ENCODE measurements at regions not wholly inside any gene's neighbourhood (a gene's known extent, or its start where the extent isn't known, plus 50 kb on each side); places are given as distances from the start of the nearest gene placed in this dataset.

DNA sequence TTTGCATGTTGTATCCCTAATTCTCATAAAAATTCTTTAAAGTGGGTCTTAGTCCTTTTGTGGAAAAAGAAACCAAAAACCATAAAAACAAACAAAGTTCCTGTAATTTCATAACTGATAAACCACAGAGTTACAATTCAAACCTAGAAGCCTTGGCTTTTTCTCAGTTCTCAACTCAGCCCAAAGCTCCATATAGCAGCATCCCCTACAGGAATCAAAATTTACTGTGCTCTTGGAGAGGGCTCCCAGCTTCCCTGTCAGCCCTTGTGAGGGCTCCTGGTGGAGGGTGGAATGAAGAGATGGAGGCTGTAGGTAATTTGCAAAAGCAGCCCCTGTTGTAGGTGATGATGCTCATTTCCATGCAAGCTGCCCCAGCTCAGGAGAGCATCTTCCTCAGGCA lies 506.1 kb upstream of the KIRREL3 start:
- no peaks in the 10 kb centered on the region for H3K4me1 ChIP-seq (ENCODE audit: control insufficient read depth in 1 of 2, low read depth in 2 of 2)

DNA sequence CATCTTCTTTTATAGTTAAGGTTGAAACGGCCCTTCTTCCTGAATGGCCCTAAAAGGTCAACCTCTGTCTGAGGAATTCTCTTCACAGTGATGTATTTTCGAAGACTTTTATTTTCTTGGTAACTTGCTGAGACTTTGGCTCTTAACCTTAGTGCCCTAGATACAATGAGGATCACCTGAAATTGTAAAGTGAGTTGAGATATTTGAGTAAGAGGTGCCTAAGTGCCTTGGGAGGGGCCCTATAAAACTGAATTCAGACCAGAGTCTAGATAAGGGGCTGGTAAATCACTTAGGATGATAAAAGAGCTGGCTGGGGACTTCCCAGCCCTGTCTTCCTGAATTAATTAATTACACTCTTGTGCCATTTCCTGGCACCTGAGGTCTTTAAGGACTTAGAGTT lies 505.6 kb upstream of the KIRREL3 start:
- no peak overlapping the region for H3K27ac ChIP-seq
- H3K4me3 ChIP-seq, result no peak overlapping the region
- no peaks in the 10 kb centered on the region for H3K4me1 ChIP-seq (ENCODE audit: control insufficient read depth in 1 of 2, low read depth in 2 of 2)
- no peaks in the 10 kb centered on the region for H3K9me3 ChIP-seq
- no peaks in the 10 kb centered on the region for H3K36me3 ChIP-seq
- TF ChIP-seq, protein P1, sequence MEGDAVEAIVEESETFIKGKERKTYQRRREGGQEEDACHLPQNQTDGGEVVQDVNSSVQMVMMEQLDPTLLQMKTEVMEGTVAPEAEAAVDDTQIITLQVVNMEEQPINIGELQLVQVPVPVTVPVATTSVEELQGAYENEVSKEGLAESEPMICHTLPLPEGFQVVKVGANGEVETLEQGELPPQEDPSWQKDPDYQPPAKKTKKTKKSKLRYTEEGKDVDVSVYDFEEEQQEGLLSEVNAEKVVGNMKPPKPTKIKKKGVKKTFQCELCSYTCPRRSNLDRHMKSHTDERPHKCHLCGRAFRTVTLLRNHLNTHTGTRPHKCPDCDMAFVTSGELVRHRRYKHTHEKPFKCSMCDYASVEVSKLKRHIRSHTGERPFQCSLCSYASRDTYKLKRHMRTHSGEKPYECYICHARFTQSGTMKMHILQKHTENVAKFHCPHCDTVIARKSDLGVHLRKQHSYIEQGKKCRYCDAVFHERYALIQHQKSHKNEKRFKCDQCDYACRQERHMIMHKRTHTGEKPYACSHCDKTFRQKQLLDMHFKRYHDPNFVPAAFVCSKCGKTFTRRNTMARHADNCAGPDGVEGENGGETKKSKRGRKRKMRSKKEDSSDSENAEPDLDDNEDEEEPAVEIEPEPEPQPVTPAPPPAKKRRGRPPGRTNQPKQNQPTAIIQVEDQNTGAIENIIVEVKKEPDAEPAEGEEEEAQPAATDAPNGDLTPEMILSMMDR (IDR thresholded peaks at IDR 0.05), result no peak
- DNase-seq (ENCODE audit: low spot score) (no peak), ATAC-seq (ENCODE audit: insufficient number of reproducible peaks, low FRiP score, low read depth) (no peak)
- H3K27me3 ChIP-seq (replicated peaks; ENCODE audit: insufficient read depth), result no peaks in the 10 kb centered on the region

More for the DNA sequence above, 506.1 kb upstream of the KIRREL3 start:
- TF ChIP-seq, protein P1 (IDR thresholded peaks at IDR 0.05), result no peak
- no peaks in the 10 kb centered on the region for H3K36me3 ChIP-seq
- no peaks in the 10 kb centered on the region for H3K27me3 ChIP-seq (replicated peaks; ENCODE audit: insufficient read depth)
- H3K4me3 ChIP-seq, result no peak overlapping the region
- ATAC-seq (ENCODE audit: insufficient number of reproducible peaks, low FRiP score, low read depth) (no peak), DNase-seq (ENCODE audit: low spot score) (no peak)
- no peak overlapping the region for H3K27ac ChIP-seq
- H3K9me3 ChIP-seq, result no peaks in the 10 kb centered on the region

DNA sequence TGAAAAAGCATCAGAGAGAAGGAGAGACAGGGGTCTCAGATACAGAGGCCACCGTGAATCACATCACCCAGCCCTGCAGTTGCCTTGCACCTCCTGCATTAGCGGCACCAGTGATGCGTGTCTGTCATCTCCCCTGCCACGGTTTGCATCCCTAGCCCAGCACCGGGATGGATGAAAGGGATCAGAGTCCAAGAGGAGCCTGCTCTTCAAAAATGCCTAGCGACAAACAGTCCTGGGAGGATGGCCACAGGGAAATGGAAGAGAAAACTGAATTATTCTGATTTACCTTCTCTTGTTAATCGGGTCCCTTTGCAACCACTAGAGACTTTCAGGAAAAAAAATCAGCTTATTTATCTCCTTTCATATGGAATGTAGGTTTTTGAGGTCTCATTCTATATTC lies 495.6 kb upstream of the KIRREL3 start:
- Histone ChIP-seq H3K27ac (no peak overlapping the region), H3K36me3 (no peaks in the 10 kb centered on the region), H3K4me1 (ENCODE audit: control insufficient read depth in 1 of 2, low read depth in 2 of 2) (no peaks in the 10 kb centered on the region), H3K27me3 (replicated peaks; ENCODE audit: insufficient read depth) (no peaks in the 10 kb centered on the region), H3K9me3 (peaks cover 7% of the 10 kb centered on the region), H3K4me3 (no peak overlapping the region)
- TF ChIP-seq, protein P1 (IDR thresholded peaks at IDR 0.05), result no peak
- ATAC-seq (ENCODE audit: insufficient number of reproducible peaks, low FRiP score, low read depth) (no peak), DNase-seq (ENCODE audit: low spot score) (no peak)

DNA sequence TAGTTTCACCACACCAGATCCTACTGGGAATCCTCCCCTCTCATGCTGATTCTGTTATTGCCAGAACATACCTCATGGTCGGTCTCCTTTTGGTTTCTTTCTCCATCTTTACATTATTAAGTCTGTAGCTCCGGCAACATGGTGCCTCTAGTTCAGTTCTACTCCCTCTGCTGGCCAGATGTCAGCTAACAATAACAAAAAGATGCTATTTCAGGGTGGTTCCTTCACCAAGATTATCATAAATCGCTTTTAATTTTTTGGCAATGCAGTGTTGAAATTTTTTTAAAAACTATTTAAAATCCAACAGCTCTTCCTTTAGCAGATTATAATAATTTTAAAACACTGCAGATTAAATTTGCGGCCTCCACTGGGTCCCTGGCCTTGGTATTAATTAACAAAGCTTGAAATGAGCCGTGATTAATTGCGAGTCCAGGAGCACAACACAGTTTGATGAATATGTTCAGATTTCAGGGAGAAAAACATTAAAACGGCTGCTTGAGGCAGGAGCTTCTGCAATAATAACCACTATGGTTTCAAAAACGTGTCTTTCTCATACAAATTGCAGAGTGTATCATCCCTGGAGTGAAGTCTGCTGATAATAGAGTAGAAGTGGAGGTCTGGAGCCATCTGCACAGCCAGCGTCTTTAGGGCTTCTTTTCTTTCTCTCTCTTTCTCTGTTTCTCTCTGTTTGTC lies 492.9 kb upstream of the KIRREL3 start:
- ATAC-seq (ENCODE audit: insufficient number of reproducible peaks, low FRiP score, low read depth) (no peak), DNase-seq (ENCODE audit: low spot score) (no peak)
- Histone ChIP-seq H3K27ac (no peak overlapping the region), H3K4me1 (ENCODE audit: control insufficient read depth in 1 of 2, low read depth in 2 of 2) (no peaks in the 10 kb centered on the region), H3K36me3 (no peaks in the 10 kb centered on the region), H3K27me3 (replicated peaks; ENCODE audit: insufficient read depth) (no peaks in the 10 kb centered on the region), H3K9me3 (peaks cover 7% of the 10 kb centered on the region), H3K4me3 (no peak overlapping the region)
- TF ChIP-seq, protein P1 (IDR thresholded peaks at IDR 0.05), result no peak

DNA sequence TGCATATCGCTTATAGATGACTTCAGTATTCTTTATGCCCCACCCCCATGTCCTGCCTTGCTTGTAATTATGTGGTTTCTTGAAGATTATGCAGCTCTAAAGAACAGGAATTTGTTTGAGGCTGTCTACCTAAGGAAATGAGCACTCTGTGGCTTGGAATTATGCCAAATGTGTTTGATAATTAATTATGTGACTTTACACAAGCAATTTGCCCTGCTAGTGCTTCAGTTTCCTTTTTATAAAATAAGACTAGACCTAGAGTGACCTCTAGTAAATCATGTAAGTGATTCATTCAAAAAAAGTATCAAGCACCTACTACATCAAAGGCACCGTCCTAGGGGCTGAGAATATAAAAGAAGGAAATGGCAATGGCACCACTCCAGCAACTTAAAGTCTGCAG lies 491.5 kb upstream of the KIRREL3 start:
- Histone ChIP-seq H3K27me3 (replicated peaks; ENCODE audit: insufficient read depth) (no peaks in the 10 kb centered on the region), H3K36me3 (no peaks in the 10 kb centered on the region), H3K9me3 (peaks cover 7% of the 10 kb centered on the region), H3K4me3 (no peak overlapping the region), H3K27ac (no peak overlapping the region), H3K4me1 (ENCODE audit: control insufficient read depth in 1 of 2, low read depth in 2 of 2) (no peaks in the 10 kb centered on the region)
- DNase-seq (ENCODE audit: low spot score), result no peak
- TF ChIP-seq, protein P1 (IDR thresholded peaks at IDR 0.05), result no peak
- ATAC-seq (ENCODE audit: insufficient number of reproducible peaks, low FRiP score, low read depth), result no peak
